GM12872 (cell line): ENCODE measurements at regions not wholly inside any gene's neighbourhood (a gene's known extent, or its start where the extent isn't known, plus 50 kb on each side); places are given as distances from the start of the nearest gene placed in this dataset.

Experiments used
- TF ChIP-seq, protein P1 (sequence below): IDR thresholded peaks from 3 replicates; pipeline ENCODE4 v1.5.1; 2011; ENCODE audit warnings: low read depth, mild to moderate bottlenecking, low read length, moderate library complexity; ENCODE audit not compliant: insufficient read depth

DNA sequence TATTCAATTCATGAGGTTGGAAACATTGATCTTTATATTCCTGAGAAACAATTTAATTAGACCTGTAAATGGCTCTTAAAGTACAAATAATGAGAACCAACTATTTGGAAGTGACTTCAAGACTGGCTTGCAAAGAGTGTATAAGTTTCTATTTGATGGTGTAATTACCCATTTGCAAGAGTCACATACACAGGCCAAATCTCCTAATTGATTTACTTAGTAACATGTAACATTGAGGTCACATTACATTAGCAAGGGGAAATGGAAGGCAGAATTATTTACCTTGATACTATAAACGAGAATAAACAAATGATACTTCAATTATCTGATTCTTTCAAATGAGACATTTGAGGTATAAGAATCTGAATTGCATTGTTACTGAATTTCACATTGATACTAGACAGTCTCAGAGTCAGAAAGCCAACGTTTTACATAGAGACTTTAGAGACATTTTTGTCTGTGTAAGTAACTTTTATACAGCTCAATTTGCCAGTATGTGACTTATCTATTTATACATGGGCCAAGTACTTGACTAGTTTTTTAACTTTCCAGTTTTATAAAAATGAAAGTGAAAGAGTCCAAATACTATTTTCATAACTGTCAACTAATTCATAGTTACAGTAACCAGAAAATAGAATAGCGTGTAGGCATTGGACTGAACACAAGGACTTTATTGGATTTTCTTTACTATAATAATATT, 95.6 kb upstream of the RFC3 start:
- TF ChIP-seq, protein P1, sequence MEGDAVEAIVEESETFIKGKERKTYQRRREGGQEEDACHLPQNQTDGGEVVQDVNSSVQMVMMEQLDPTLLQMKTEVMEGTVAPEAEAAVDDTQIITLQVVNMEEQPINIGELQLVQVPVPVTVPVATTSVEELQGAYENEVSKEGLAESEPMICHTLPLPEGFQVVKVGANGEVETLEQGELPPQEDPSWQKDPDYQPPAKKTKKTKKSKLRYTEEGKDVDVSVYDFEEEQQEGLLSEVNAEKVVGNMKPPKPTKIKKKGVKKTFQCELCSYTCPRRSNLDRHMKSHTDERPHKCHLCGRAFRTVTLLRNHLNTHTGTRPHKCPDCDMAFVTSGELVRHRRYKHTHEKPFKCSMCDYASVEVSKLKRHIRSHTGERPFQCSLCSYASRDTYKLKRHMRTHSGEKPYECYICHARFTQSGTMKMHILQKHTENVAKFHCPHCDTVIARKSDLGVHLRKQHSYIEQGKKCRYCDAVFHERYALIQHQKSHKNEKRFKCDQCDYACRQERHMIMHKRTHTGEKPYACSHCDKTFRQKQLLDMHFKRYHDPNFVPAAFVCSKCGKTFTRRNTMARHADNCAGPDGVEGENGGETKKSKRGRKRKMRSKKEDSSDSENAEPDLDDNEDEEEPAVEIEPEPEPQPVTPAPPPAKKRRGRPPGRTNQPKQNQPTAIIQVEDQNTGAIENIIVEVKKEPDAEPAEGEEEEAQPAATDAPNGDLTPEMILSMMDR, result no peak

DNA sequence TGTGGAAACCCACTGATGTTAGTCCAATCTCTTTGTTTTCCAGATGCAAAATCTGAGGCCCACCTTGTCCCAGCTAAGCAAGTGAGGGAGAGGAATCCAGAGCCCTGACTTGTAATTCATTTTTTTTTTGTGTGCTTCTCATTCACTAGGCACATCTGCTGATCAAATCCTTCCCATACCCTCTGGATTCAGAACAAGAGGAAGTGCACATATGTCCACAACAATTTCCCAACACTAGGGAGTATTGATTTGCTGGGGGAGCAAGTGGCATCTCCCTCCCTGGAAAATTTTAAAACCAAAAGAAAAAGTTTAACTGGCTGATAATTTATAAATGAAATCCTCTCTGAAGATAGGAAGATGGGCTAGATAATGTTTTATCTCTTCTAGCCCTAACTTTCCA, 94.6 kb upstream of the RFC3 start:
- TF ChIP-seq, protein P1, result no peak

DNA sequence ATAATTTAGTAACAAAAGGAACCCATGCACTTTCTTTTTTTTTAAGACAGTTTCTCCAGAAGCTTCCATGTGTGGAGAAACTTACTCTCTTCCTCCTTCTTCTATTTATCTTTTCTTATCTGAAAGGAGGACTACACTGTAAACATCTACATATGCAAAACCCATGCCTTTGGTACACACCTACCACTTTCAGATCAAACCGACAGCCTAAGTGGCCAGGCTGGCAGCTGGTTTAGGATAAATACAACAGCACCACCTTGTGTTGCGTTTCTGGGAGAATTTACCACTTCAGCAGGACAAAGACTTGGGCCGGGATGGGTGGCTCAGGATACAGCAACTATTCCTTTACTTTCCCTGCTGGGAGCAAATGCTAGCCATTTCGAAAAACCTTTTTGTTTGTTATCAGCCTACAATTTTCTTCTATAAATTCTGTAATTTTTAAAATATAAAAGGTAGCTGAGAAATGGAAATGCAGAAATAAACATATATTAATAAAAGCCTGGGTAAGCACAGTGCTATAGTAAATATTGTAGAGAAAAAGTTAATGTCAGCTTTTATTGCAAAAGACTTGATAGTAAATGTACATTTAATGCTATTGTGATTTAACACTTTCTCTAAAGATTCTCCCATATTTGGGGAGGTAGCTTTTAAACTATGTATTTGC, 94.0 kb upstream of the RFC3 start:
- TF ChIP-seq, protein P1, result peak; percentile 68

DNA sequence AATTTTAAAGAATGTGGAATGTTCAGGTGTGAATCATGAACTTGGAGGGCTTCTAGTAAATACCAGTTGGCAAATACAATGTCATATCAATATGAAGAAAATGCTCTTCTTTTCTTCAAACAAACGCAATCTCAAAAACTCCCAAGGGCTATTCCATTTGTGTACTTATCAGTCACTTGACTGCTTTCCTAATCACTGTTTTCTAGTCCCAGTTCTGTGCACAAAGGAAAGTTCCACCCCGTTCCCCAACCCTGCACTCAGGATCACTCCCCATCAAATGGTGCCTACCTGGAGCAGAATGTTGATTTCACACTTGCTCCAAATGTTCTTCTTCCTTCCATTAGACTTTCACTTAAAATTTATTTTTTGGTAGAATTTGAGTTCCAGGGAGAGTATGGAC, 92.6 kb upstream of the RFC3 start:
- TF ChIP-seq, protein P1, result no peak

- TF ChIP-seq, protein P1, result no peak
These were observed 90.5 kb upstream of the RFC3 start for GRCh38 chr13:33727297-33728083.

DNA sequence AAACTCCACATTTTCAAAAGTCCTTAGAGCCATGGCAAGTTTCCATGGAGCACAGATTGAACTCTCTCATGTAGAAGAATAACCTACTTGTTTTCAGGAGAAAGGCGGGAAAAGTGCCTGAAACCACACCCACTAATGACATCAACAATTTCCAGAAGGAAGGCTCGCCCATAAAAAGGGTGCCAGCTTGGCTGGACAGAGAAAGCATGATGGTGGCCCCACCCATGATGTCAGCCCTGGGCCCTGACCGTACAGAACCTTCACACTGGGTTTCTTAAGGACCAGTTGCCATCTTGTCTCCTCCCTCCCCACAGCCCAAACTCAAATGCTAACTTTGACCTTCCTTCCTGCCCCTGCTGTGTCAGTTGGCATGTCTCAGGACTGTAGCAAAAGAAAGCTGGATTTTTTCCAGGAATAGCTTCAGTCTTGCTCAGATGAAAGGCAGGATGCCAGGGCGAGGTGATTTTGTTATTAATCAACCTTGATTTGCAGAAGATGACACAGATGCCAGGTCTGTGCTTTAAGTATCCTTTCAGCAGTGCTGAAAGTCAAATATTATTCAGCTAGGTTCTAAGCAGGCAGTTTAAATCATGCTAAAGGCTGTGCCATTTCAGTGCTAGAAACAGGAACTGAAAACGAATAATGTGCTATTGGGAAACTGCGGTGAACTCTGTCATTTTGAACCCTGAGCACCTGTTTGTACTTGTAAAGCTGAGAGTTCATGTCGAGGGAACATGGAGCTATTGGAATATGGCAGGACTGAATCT, 89.5 kb upstream of the RFC3 start:
- TF ChIP-seq, protein P1, result no peak

DNA sequence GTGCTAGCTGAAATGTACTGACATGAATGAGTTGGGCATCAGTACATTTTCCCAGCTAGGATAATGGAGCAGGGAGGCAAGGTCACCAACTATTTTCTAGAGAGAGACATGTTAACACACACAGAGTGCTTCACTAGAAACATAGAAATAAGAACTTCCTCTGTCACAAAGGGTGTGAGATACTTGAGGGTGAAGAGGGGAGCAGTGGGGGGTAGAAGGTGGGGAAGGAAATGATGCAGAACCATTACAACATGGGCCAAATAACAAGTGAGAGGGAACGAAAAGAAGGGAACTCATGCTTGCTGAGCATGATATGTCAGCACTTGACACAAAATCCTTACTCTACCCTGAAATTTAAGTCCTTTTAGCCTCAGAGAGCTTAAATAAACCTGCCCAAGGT, 87.8 kb upstream of the RFC3 start:
- TF ChIP-seq, protein P1, result no peak
